ENCODE measurements at regions not wholly inside any gene's neighbourhood (a gene's known extent, or its start where the extent isn't known, plus 50 kb on each side); places are given as distances from the start of the nearest gene placed in this dataset.

DNA sequence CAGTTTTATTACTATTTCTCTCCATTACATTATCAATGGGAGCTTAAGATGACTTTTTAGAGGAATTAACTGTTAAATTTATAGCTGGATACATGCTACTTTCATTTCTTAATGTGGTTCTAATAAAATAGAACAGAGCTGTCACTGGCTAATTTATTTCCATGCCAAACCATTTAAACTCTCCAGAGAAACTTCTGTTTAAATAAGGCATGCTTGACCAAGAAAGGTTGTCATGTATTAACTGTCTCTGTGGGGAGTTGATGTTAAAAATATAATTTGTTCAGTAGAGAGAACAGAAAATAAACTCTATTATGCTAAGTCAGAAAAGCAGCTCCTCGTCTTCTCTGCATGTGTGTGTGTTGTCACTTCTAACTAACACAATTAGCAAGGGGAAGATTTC, 447.4 kb downstream of the SLC16A7 start:
- ChIA-PET CTCF (ENCODE audit: low intra/inter-chr PET ratio) (no interaction called here), POLR2A (no interaction called here)
- FAIRE-seq (no peak), DNase-seq (ENCODE audit: extremely low read depth in 1 of 4, low spot score in 3 of 4) (no peak), ATAC-seq (no peak)
- intact Hi-C loops (cut with micrococcal nuclease) (no loop called here), in situ Hi-C loops (cut with MboI) (no loop called here)
- no peaks in the 10 kb centered on the region for H3K27me3 ChIP-seq (ENCODE audit: control insufficient read depth in 2 of 2, insufficient read depth in 2 of 2, low read length in 2 of 2)
- no peak overlapping the region for H3K27ac ChIP-seq (ENCODE audit: extremely low read depth, low read depth, low read length)
- no peaks in the 10 kb centered on the region for H3K4me1 ChIP-seq (replicated peaks in 1 of 2; ENCODE audit: control insufficient read depth in 2 of 2, insufficient read depth in 2 of 2, low read length in 2 of 2)
- H3K9me3 ChIP-seq (replicated peaks; ENCODE audit: control insufficient read depth, insufficient read depth, low read depth, low read length) = no peaks in the 10 kb centered on the region
- BruUV-seq (replicated peaks) = no TSS peak
- no peak overlapping the region for H3K4me3 ChIP-seq
- 0% methylated on average over 1 of the region's 1 CpG for WGBS (ENCODE audit: insufficient coverage, low coverage, missing lambda C conversion rate)
- H3K9ac ChIP-seq (ENCODE audit: insufficient read depth in 1 of 2, low read depth in 2 of 2, low read length in 2 of 2) = no peak overlapping the region
- H4K20me1 ChIP-seq (replicated peaks; ENCODE audit: control insufficient read depth, insufficient read depth, low read length) = no peaks in the 10 kb centered on the region
- TF ChIP-seq POLR3A (IDR thresholded peaks at IDR 0.05; ENCODE audit: borderline replicate concordance, extremely low read depth, insufficient read depth, insufficient read length) (no peak), GTF2F1 (IDR thresholded peaks at IDR 0.05; ENCODE audit: low read depth, low read length) (no peak), EWSR1 (IDR thresholded peaks at IDR 0.05; ENCODE audit: borderline replicate concordance, low read depth, partially characterized antibody) (no peak)
- TF ChIP-seq, protein P1, sequence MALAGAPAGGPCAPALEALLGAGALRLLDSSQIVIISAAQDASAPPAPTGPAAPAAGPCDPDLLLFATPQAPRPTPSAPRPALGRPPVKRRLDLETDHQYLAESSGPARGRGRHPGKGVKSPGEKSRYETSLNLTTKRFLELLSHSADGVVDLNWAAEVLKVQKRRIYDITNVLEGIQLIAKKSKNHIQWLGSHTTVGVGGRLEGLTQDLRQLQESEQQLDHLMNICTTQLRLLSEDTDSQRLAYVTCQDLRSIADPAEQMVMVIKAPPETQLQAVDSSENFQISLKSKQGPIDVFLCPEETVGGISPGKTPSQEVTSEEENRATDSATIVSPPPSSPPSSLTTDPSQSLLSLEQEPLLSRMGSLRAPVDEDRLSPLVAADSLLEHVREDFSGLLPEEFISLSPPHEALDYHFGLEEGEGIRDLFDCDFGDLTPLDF (CRISPR knock-in tag; IDR thresholded peaks at IDR 0.05) = no peak
- no peaks in the 10 kb centered on the region for H3K36me3 ChIP-seq (ENCODE audit: control insufficient read depth, insufficient read depth, low read length)
- H3K79me2 ChIP-seq (ENCODE audit: control insufficient read depth, insufficient read depth, low read length) = no peaks in the 10 kb centered on the region
- H3K4me2 ChIP-seq (ENCODE audit: insufficient read depth, low read length) = no peak overlapping the region
- H3K9me1 ChIP-seq (ENCODE audit: control insufficient read depth, insufficient read depth, low read length) = no peaks in the 10 kb centered on the region
- no peak overlapping the region for H2AFZ ChIP-seq (ENCODE audit: low read depth, low read length)

DNA sequence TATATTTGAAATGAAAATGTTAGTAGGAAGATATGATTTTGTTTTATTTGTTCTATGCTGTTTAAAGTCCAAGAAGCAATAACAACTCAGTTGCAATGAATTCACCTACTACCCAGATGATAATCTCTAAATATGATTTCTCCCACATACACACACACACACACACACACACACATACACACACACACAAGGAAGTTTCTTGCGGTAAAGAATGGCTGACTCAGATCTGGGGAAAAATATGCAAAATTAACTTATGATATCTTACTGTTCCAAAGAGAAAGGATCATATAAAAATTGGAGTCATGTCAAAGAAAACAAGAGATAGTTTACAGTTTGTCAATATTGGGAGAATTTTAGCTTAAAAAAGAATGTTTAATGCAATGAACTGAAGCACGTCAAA, 456.7 kb downstream of the SLC16A7 start:
- Histone ChIP-seq H3K9ac (ENCODE audit: insufficient read depth in 1 of 2, low read depth in 2 of 2, low read length in 2 of 2) (no peak overlapping the region), H3K9me3 (replicated peaks; ENCODE audit: control insufficient read depth, insufficient read depth, low read depth, low read length) (no peaks in the 10 kb centered on the region), H2AFZ (ENCODE audit: low read depth, low read length) (no peak overlapping the region), H3K27me3 (ENCODE audit: control insufficient read depth in 2 of 2, insufficient read depth in 2 of 2, low read length in 2 of 2) (no peaks in the 10 kb centered on the region), H3K4me3 (no peak overlapping the region), H3K9me1 (ENCODE audit: control insufficient read depth, insufficient read depth, low read length) (no peaks in the 10 kb centered on the region), H3K27ac (ENCODE audit: extremely low read depth, low read depth, low read length) (no peak overlapping the region), H3K4me2 (ENCODE audit: insufficient read depth, low read length) (no peak overlapping the region), H4K20me1 (replicated peaks; ENCODE audit: control insufficient read depth, insufficient read depth, low read length) (no peaks in the 10 kb centered on the region), H3K36me3 (ENCODE audit: control insufficient read depth, insufficient read depth, low read length) (no peaks in the 10 kb centered on the region), H3K79me2 (ENCODE audit: control insufficient read depth, insufficient read depth, low read length) (no peaks in the 10 kb centered on the region), H3K4me1 (replicated peaks in 1 of 2; ENCODE audit: control insufficient read depth in 2 of 2, insufficient read depth in 2 of 2, low read length in 2 of 2) (no peaks in the 10 kb centered on the region)
- DNase-seq (ENCODE audit: extremely low read depth in 1 of 4, low spot score in 3 of 4) (no peak), FAIRE-seq (no peak), ATAC-seq (no peak)
- in situ Hi-C loops (cut with MboI) = no loop called here
- ChIA-PET CTCF (ENCODE audit: low intra/inter-chr PET ratio) (no interaction called here), POLR2A (interaction anchor here (1.4 kb wide), 1 partner anchor 11 kb away, joined by 4 read pairs; no protein-coding TSS in a partner anchor)
- BruUV-seq (replicated peaks) = no TSS peak
- intact Hi-C loops (cut with micrococcal nuclease) = no loop called here
- WGBS (ENCODE audit: insufficient coverage, low coverage, missing lambda C conversion rate) = 0% methylated on average over 2 of the region's 2 CpGs
- TF ChIP-seq, protein P2, sequence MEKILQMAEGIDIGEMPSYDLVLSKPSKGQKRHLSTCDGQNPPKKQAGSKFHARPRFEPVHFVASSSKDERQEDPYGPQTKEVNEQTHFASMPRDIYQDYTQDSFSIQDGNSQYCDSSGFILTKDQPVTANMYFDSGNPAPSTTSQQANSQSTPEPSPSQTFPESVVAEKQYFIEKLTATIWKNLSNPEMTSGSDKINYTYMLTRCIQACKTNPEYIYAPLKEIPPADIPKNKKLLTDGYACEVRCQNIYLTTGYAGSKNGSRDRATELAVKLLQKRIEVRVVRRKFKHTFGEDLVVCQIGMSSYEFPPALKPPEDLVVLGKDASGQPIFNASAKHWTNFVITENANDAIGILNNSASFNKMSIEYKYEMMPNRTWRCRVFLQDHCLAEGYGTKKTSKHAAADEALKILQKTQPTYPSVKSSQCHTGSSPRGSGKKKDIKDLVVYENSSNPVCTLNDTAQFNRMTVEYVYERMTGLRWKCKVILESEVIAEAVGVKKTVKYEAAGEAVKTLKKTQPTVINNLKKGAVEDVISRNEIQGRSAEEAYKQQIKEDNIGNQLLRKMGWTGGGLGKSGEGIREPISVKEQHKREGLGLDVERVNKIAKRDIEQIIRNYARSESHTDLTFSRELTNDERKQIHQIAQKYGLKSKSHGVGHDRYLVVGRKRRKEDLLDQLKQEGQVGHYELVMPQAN (IDR thresholded peaks at IDR 0.05; ENCODE audit: borderline replicate concordance) = no peak
- TF ChIP-seq, protein P3, sequence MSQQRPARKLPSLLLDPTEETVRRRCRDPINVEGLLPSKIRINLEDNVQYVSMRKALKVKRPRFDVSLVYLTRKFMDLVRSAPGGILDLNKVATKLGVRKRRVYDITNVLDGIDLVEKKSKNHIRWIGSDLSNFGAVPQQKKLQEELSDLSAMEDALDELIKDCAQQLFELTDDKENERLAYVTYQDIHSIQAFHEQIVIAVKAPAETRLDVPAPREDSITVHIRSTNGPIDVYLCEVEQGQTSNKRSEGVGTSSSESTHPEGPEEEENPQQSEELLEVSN (IDR thresholded peaks at IDR 0.05; ENCODE audit: borderline replicate concordance in 1 of 2, extremely low read depth in 1 of 2, insufficient read depth in 1 of 2, insufficient read length in 1 of 2, low read depth in 1 of 2, low read length in 1 of 2, poor library complexity in 1 of 2, severe bottlenecking in 1 of 2) = no peak
- TF ChIP-seq, protein P4, sequence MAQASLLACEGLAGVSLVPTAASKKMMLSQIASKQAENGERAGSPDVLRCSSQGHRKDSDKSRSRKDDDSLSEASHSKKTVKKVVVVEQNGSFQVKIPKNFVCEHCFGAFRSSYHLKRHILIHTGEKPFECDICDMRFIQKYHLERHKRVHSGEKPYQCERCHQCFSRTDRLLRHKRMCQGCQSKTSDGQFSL (CRISPR knock-in tag; IDR thresholded peaks at IDR 0.05) = no peak
- TF ChIP-seq, protein P4 (tag; IDR thresholded peaks at IDR 0.05) = no peak
- TF ChIP-seq FOS (IDR thresholded peaks at IDR 0.05; ENCODE audit: extremely low read depth, insufficient read length) = no peak
- TF ChIP-seq SETDB1 (IDR thresholded peaks at IDR 0.05; ENCODE audit: low read length) = no peak

All from K562 (cell line).